Upper lobe of left lung (tissue), 4 donors: ENCODE measurements at regions not wholly inside any gene's neighbourhood (a gene's known extent, or its start where the extent isn't known, plus 50 kb on each side); places are given as distances from the start of the nearest gene placed in this dataset.

Experiments used
- CTCF ChIP-seq, 6 experiments: fragments of 450-650 bp in 4 of 6; fragments of 200-600 bp in 2 of 6; sonication (generic) in 2 of 6; IDR thresholded peaks; one replicate each; pipeline ENCODE4 v1.5.1; 2016 to 2019; ENCODE audit warnings: antibody characterized with exemption in 6 of 6
- POLR2A ChIP-seq, 4 donors: fragments of 450-650 bp; IDR thresholded peaks; one replicate each; pipeline ENCODE4 v1.5.1; 2016 to 2017; ENCODE audit warnings: antibody characterized with exemption in 4 of 4, mild to moderate bottlenecking in 2 of 4
- POLR2AphosphoS5 ChIP-seq, 2 donors: sonication (generic); formaldehyde crosslinking; IDR thresholded peaks; one replicate each; pipeline ENCODE4 v1.5.1; 2017; ENCODE audit warnings: antibody characterized with exemption in 2 of 2

GRCh38 chr5:40390281-40391149, 289.2 kb upstream of the PTGER4 start:
- TF ChIP-seq CTCF (IDR thresholded peaks at IDR 0.05) = no peak
- no peak for TF ChIP-seq POLR2A (IDR thresholded peaks at IDR 0.05)
- no peak for TF ChIP-seq POLR2AphosphoS5 (IDR thresholded peaks at IDR 0.05)
